ENCODE measurements at regions not wholly inside any gene's neighbourhood (a gene's known extent, or its start where the extent isn't known, plus 50 kb on each side); places are given as distances from the start of the nearest gene placed in this dataset.
"Not testable (repeated sequence)": the region's sequence is repeated elsewhere in the genome, so short reads cannot be mapped to it uniquely, and the experiment has no call there.

- Mint-ChIP-seq H3K4me3 (no peak overlapping the region), H3K4me1 (no peaks in the 10 kb centered on the region)
Measured at GRCh38 chr7:85682833-85683620, 496.2 kb upstream of the SEMA3D start.

DNA sequence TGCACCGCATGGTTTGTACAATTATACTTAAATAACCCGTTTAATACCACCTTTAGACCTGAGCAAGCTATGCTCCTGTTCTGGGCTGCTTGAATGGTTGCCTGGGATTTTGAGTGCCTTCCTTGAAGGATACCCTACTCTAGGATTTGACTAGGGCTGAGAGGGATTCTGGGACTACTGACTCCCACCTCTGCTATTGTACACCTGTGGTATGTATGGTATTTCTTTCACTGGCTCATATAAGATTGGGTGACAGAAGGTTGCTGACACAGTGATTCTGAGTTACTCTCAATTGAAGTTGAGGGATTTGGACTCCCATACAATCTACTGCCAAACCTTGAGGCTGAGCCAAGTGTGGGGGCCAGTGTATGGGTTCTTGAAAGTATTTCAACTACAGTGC, 494.4 kb upstream of the SEMA3D start:
- no peaks in the 10 kb centered on the region for H3K27me3 Mint-ChIP-seq
- H3K4me1 Mint-ChIP-seq, result no peaks in the 10 kb centered on the region
- H3K9me3 Mint-ChIP-seq, result peaks cover 12% of the 10 kb centered on the region
- no peak overlapping the region for H3K27ac Mint-ChIP-seq
- H3K36me3 Mint-ChIP-seq (ENCODE audit: low read depth), result no peaks in the 10 kb centered on the region
- no peak overlapping the region for H3K4me3 Mint-ChIP-seq
- ChIA-PET POLR2A (no interaction called here), CTCF (no interaction called here)
- no peak for DNase-seq

More at GRCh38 chr7:85682833-85683620, 496.2 kb upstream of the SEMA3D start:
- DNase-seq, result no peak
- ChIA-PET POLR2A (no interaction called here), CTCF (no interaction called here)
- Mint-ChIP-seq H3K9me3 (peaks cover 16% of the 10 kb centered on the region), H3K27me3 (no peaks in the 10 kb centered on the region), H3K27ac (no peak overlapping the region), H3K36me3 (ENCODE audit: low read depth) (no peaks in the 10 kb centered on the region)

DNA sequence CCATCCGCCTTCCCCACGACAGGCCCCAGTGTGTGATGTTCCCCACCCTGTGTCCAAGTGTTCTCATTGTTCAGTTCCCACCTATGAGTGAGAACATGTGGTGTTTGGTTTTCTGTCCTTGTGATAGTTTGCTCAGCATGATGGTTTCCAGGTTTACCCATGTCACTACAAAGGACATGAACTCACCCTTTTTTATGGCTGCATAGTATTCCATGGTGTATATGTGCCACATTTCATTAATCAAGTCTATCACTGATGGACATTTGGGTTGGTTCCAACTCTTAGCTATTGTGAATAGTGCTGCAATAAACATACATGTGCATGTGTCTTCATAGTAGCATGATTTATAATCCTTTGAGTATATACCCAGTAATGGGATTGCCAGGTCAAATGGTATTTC, 488.2 kb upstream of the SEMA3D start:
- DNase-seq; H3K4me1 Mint-ChIP-seq; H3K27me3 Mint-ChIP-seq; H3K27ac Mint-ChIP-seq; POLR2A ChIA-PET; H3K4me3 Mint-ChIP-seq; CTCF ChIA-PET; H3K36me3 Mint-ChIP-seq (ENCODE audit: low read depth): not testable (repeated sequence)
- H3K9me3 Mint-ChIP-seq, result peaks cover 11% of the 10 kb centered on the region

DNA sequence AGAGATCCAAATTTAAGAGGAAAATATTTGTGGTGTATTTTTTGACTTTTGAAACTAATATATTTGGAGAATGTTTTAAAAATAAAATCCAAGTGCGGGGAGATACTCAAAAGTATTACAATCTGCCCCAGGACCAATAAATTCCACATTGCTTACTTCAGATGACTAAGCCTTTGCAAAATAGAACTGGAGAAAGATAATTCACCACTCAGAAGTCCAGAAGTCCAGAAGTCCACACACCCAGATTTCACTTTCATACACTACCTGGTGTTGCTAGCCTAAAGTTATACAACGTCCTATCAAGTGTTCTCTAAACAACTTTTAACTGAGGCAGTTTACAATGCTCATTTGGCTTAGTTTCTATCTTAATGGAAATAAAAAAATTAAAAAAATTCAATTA, 487.0 kb upstream of the SEMA3D start:
- Mint-ChIP-seq H3K27ac (no peak overlapping the region), H3K4me1 (no peaks in the 10 kb centered on the region), H3K27me3 (no peaks in the 10 kb centered on the region), H3K9me3 (peaks cover 9% of the 10 kb centered on the region), H3K4me3 (no peak overlapping the region), H3K36me3 (ENCODE audit: low read depth) (no peaks in the 10 kb centered on the region)
- POLR2A ChIA-PET, result no interaction called here
- CTCF ChIA-PET, result no interaction called here
- DNase-seq, result no peak

DNA sequence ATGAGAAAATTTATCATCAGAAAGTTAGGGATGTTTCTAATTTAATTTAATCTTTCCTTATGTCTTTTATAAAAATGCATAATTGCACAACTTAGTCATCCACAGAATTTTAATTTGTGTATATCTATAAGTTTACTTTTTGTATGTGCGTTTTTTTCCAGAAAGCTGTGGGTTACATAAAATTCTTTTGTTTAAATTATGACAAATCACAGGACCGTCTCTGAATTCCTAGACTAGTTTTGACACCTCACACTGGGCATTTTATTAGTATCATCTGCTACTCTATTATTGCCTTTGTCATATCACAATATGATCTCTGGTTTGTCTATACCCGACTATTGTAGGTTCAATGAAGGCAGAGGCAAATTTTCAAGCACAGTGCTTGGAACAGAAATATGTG, 482.4 kb upstream of the SEMA3D start:
- Mint-ChIP-seq H3K4me1 (no peaks in the 10 kb centered on the region), H3K4me3 (no peak overlapping the region), H3K27me3 (no peaks in the 10 kb centered on the region), H3K9me3 (no peaks in the 10 kb centered on the region), H3K27ac (no peak overlapping the region), H3K36me3 (ENCODE audit: low read depth) (no peaks in the 10 kb centered on the region)
- ChIA-PET POLR2A (no interaction called here), CTCF (no interaction called here)
- DNase-seq, result no peak

GRCh38 chr7:85664341-85664740, 477.5 kb upstream of the SEMA3D start:
- no peak overlapping the region for H3K27ac Mint-ChIP-seq
- no peak for DNase-seq
- ChIA-PET CTCF (no interaction called here), POLR2A (no interaction called here)
- H3K36me3 Mint-ChIP-seq (ENCODE audit: low read depth), result no peaks in the 10 kb centered on the region
- H3K4me1 Mint-ChIP-seq, result no peaks in the 10 kb centered on the region
- H3K9me3 Mint-ChIP-seq, result no peaks in the 10 kb centered on the region
- no peak overlapping the region for H3K4me3 Mint-ChIP-seq
- no peaks in the 10 kb centered on the region for H3K27me3 Mint-ChIP-seq

GRCh38 chr7:85659364-85659763, 472.5 kb upstream of the SEMA3D start:
- DNase-seq, result no peak
- H3K4me3 Mint-ChIP-seq, result no peak overlapping the region
- no peaks in the 10 kb centered on the region for H3K4me1 Mint-ChIP-seq
- ChIA-PET POLR2A (no interaction called here), CTCF (no interaction called here)
- no peaks in the 10 kb centered on the region for H3K9me3 Mint-ChIP-seq
- no peaks in the 10 kb centered on the region for H3K36me3 Mint-ChIP-seq (ENCODE audit: low read depth)
- no peak overlapping the region for H3K27ac Mint-ChIP-seq
- H3K27me3 Mint-ChIP-seq, result no peaks in the 10 kb centered on the region

DNA sequence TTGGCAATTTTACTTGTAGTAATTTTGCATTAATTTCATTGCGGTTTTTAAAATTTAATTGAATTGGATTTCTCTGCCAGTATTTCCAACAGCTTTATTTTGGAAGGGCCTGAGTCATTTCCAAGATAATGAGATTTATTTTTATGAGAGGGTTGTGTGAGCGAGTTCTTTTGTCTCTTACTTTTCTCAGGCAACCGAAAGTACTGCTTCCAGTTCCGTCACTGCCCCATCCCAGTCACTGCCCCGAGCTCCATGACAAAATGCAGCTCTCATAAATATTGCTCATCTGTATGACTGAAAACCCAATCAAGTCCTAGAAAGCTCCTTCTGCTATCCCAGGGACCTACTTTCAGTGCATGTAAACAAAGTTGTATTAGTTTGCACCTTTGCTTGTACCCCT, 468.4 kb upstream of the SEMA3D start:
- POLR2A ChIA-PET, result no interaction called here
- no peaks in the 10 kb centered on the region for H3K9me3 Mint-ChIP-seq
- no peaks in the 10 kb centered on the region for H3K36me3 Mint-ChIP-seq (ENCODE audit: low read depth)
- DNase-seq, result no peak
- H3K27ac Mint-ChIP-seq, result no peak overlapping the region
- CTCF ChIA-PET, result no interaction called here
- H3K4me1 Mint-ChIP-seq, result no peaks in the 10 kb centered on the region
- H3K4me3 Mint-ChIP-seq, result no peak overlapping the region
- no peaks in the 10 kb centered on the region for H3K27me3 Mint-ChIP-seq

- Mint-ChIP-seq H3K4me3 (no peak overlapping the region), H3K9me3 (peaks cover 4% of the 10 kb centered on the region)
- POLR2A ChIA-PET, result no interaction called here
Measured at GRCh38 chr7:85644272-85644671, 457.4 kb upstream of the SEMA3D start.

GRCh38 chr7:85641331-85641730, 454.5 kb upstream of the SEMA3D start:
- ChIA-PET POLR2A (no interaction called here), CTCF (no interaction called here)
- H3K9me3 Mint-ChIP-seq, result peaks cover 2% of the 10 kb centered on the region
- DNase-seq, result no peak
- no peak overlapping the region for H3K4me3 Mint-ChIP-seq
- no peak overlapping the region for H3K27ac Mint-ChIP-seq
- no peaks in the 10 kb centered on the region for H3K4me1 Mint-ChIP-seq
- no peaks in the 10 kb centered on the region for H3K36me3 Mint-ChIP-seq (ENCODE audit: low read depth)
- H3K27me3 Mint-ChIP-seq, result no peaks in the 10 kb centered on the region

More at GRCh38 chr7:85644272-85644671, 457.4 kb upstream of the SEMA3D start:
- CTCF ChIA-PET, result no interaction called here
- no peaks in the 10 kb centered on the region for H3K4me1 Mint-ChIP-seq
- DNase-seq, result no peak
- no peak overlapping the region for H3K27ac Mint-ChIP-seq
- no peaks in the 10 kb centered on the region for H3K36me3 Mint-ChIP-seq (ENCODE audit: low read depth)
- no peaks in the 10 kb centered on the region for H3K27me3 Mint-ChIP-seq

- Mint-ChIP-seq H3K4me1 (no peaks in the 10 kb centered on the region), H3K27ac (no peak overlapping the region), H3K9me3 (no peaks in the 10 kb centered on the region), H3K27me3 (no peaks in the 10 kb centered on the region), H3K4me3 (no peak overlapping the region), H3K36me3 (ENCODE audit: low read depth) (no peaks in the 10 kb centered on the region)
- POLR2A ChIA-PET, result no interaction called here
- CTCF ChIA-PET, result no interaction called here
- DNase-seq, result no peak
Measured at GRCh38 chr7:85638394-85638793, 451.5 kb upstream of the SEMA3D start.

GRCh38 chr7:85634951-85635350, 448.1 kb upstream of the SEMA3D start:
- DNase-seq, result no peak
- no peak overlapping the region for H3K27ac Mint-ChIP-seq
- POLR2A ChIA-PET, result no interaction called here
- H3K4me1 Mint-ChIP-seq, result no peaks in the 10 kb centered on the region
- no peaks in the 10 kb centered on the region for H3K36me3 Mint-ChIP-seq (ENCODE audit: low read depth)
- H3K9me3 Mint-ChIP-seq, result no peaks in the 10 kb centered on the region
- no peaks in the 10 kb centered on the region for H3K27me3 Mint-ChIP-seq
- no peak overlapping the region for H3K4me3 Mint-ChIP-seq
- CTCF ChIA-PET, result no interaction called here

DNA sequence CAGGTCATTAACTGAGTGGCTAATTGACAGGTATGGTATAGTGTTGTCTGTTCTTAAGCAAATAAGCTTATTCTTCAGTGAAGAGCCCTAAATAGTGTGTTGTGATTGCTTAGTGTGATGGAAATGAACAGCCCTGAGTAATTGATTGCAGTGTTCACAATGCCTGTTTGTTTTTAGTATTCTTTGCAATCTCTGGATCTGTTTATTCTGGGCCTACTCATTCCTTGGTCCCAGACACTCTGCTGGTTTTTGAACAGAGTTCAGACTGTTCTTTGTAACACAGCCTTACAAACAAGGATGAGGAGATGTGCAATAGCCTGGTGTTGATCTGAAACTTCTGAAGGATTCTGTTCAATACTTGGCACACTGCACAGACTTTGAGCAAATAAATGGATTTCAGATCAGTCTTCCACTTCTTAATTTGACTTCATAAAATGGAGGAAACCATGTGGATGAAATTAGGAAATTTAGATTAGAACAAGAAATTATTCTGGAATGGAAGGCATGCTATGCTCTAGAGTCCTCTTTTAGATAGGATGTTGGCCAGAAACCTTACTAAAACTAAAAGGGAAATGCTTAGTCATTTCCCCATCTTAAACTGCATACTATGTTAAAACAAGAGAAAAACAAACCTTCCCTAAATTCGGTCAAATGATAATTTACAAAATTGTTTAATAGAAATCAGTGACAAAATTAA, 444.2 kb upstream of the SEMA3D start:
- DNase-seq, result no peak
- POLR2A ChIA-PET, result no interaction called here
- Mint-ChIP-seq H3K4me1 (no peaks in the 10 kb centered on the region), H3K36me3 (ENCODE audit: low read depth) (no peaks in the 10 kb centered on the region), H3K9me3 (no peaks in the 10 kb centered on the region), H3K27ac (no peak overlapping the region), H3K27me3 (no peaks in the 10 kb centered on the region), H3K4me3 (no peak overlapping the region)
- CTCF ChIA-PET, result no interaction called here

GRCh38 chr7:85627791-85628586, 441.1 kb upstream of the SEMA3D start:
- POLR2A ChIA-PET, result no interaction called here

More at GRCh38 chr7:85627791-85628586, 441.1 kb upstream of the SEMA3D start:
- H3K27ac Mint-ChIP-seq, result no peak overlapping the region
- no peaks in the 10 kb centered on the region for H3K27me3 Mint-ChIP-seq
- no peak for DNase-seq
- H3K9me3 Mint-ChIP-seq, result peaks cover 2% of the 10 kb centered on the region
- H3K4me3 Mint-ChIP-seq, result no peak overlapping the region
- no peaks in the 10 kb centered on the region for H3K4me1 Mint-ChIP-seq
- CTCF ChIA-PET, result no interaction called here
- no peaks in the 10 kb centered on the region for H3K36me3 Mint-ChIP-seq (ENCODE audit: low read depth)

Data from activated CD4-positive, alpha-beta memory T cell treated with anti-CD3 and anti-CD28 coated beads, Interleukin-2, amount 10 ng/mL, durations not matched to agents 7 days and 5 days (primary cell).